DOHH2 (cell line): ENCODE measurements at regions not wholly inside any gene's neighbourhood (a gene's known extent, or its start where the extent isn't known, plus 50 kb on each side); places are given as distances from the start of the nearest gene placed in this dataset.

ENCODE experiments used
- EZH2phosphoT487 ChIP-seq: fragments of 200-600 bp; sonication (generic); IDR thresholded peaks from 2 replicates; pipeline ENCODE4 v1.6.1; 2017; ENCODE audit warnings: borderline replicate concordance, mild to moderate bottlenecking, antibody characterized with exemption, low read length, moderate library complexity, mixed read lengths
- TF ChIP-seq, protein P1 (sequence below): fragments of 200-600 bp; sonication (generic); IDR thresholded peaks from one replicate; pipeline ENCODE4 v1.5.1; 2014; ENCODE audit warnings: antibody characterized with exemption, mild to moderate bottlenecking, low read depth, low read length; ENCODE audit not compliant: poor library complexity, severe bottlenecking

DNA sequence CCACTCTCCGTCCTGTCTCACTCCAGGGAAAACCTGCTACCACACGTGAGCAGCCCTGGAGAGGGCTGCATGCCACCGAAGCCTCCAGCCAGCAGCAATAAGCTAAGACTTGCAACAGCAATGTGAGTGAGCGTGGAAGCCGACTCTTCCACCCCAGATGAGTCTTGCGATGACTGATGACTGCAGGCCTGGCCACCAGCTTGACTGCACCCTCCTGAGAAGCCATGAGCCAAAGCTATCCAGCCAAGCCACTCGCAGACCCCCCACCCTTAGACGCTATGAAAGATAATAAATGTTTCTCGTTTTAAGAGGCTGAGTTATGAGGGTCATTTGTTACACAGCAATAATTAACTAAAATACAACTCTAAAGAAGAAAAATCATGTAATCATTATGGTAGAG is 118.6 kb upstream of the GALNT2 start:
- TF ChIP-seq, protein P1, sequence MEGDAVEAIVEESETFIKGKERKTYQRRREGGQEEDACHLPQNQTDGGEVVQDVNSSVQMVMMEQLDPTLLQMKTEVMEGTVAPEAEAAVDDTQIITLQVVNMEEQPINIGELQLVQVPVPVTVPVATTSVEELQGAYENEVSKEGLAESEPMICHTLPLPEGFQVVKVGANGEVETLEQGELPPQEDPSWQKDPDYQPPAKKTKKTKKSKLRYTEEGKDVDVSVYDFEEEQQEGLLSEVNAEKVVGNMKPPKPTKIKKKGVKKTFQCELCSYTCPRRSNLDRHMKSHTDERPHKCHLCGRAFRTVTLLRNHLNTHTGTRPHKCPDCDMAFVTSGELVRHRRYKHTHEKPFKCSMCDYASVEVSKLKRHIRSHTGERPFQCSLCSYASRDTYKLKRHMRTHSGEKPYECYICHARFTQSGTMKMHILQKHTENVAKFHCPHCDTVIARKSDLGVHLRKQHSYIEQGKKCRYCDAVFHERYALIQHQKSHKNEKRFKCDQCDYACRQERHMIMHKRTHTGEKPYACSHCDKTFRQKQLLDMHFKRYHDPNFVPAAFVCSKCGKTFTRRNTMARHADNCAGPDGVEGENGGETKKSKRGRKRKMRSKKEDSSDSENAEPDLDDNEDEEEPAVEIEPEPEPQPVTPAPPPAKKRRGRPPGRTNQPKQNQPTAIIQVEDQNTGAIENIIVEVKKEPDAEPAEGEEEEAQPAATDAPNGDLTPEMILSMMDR, result no peak
- TF ChIP-seq EZH2phosphoT487, result no peak
